ENCODE measurements at regions not wholly inside any gene's neighbourhood (a gene's known extent, or its start where the extent isn't known, plus 50 kb on each side); places are given as distances from the start of the nearest gene placed in this dataset.
"Not testable (repeated sequence)": the region's sequence is repeated elsewhere in the genome, so short reads cannot be mapped to it uniquely, and the experiment has no call there.

DNA sequence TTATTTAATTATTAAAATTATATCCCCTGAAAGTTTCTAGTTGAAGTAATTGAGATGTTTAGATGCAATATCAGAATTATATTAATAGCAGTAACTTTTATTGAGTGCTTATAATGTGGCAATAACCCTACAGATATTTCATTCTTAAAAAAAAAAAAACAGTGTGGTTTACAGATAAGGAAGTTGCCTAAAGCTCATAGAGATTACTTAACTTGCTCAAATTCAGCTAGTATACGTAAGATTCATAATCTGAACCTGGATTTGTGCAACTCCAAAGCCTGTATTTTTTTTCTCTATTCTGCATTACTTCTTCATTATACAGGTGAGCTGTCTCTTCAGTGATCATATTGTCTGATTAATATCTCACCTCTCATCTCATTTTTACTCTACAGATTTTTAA, 156.0 kb upstream of the PTBP2 start:
- no peak for DNase-seq

DNA sequence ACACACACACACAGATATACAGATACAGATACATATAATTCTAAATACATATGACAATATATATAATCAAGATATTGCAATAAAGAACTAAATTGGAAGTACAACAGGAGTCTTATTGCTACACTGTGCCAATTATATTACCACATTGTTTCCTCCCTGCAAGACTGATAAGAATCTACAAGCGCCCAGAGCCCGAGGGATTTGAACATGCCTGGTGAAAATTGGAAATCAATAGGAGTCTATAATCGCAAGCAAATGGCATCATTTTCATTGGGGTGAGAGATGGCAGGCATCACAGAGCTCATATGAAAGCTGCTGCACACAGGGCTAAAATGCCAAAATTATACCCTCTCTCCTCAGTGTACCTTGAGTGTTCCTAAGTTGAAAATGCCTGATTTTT, 152.9 kb upstream of the PTBP2 start:
- no peak for DNase-seq

GRCh38 chr1:96569288-96569687, 152.3 kb upstream of the PTBP2 start:
- DNase-seq: no peak

DNA sequence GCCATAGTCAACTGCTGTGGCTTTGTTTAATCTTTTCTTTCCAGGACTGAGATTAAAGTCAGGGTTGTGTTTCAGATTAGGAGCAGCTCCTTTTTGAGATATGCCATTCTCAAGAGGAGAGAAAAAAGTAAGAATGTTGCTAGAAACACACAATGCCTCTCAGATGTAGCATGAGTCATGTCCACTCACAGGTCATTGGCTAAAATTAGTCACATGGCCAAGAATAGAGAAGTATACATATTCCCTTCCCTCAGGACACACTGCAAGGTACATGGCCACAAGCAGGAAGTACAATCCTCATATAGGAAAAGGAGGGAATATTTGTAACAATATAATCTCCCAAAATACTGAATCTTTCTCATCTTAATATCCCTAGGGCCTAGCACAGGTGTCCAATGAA, 141.9 kb upstream of the PTBP2 start:
- DNase-seq: no peak

DNA sequence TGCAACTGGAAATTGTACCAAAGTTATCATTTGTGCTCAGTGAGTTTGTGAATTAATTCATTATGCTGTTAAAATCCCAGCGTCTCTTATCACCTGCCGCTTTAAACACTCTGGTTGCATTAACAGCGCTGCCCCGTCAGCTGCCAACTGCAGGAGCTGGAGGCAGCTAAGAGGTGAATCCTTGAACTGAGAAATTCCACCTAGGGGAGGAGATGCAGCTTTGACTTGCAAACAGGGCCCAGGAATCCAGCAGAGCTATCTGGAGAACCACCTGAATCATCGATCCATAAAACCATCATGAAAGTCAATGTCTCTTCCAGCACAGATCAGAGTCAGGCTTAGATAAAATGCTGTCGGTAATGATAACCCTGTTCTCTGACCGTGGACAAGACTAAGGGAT, 140.7 kb upstream of the PTBP2 start:
- no peak for DNase-seq

GRCh38 chr1:96581772-96582171, 139.8 kb upstream of the PTBP2 start:
- no peak for DNase-seq

DNA sequence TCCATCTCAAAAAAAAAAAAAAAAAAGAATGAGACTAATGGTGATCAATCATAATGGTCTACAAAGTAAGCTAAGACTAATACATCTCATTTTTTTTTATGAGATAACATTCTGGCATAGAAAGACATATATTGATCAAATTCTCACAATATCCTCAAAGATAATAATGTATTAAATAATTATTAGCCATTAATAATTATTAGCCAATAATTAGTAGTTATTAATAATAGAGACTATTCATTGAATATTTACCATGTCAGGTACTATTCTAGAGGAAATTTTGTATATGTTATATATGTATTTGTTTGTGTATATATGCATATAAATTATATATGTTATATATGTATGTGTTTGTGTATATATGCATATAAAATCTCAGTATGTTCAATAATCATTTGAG, 137.7 kb upstream of the PTBP2 start:
- DNase-seq: no peak

DNA sequence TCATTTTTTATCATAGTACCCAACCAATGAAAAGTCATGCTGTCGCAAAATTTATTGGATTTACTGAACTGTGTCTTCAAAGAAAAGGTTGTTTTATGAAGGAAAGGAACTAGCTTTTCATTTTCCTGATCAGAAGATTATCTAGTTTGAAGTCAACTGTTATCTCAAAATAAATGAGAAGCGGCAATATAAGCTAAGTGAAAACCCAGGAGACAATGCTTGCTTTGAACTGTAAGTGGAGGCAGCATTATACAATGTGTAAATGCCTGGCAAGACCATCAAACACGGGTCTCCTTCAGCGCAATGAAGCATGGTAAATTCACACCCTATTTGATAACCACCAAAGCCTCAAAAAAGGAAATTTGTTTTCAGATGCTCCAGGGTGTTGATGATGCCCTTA, 134.4 kb upstream of the PTBP2 start:
- no peak for DNase-seq

GRCh38 chr1:96588416-96588995, 133.1 kb upstream of the PTBP2 start:
- no peak for DNase-seq

GRCh38 chr1:96595530-96595929, 126.1 kb upstream of the PTBP2 start:
- DNase-seq: not testable (repeated sequence)

DNA sequence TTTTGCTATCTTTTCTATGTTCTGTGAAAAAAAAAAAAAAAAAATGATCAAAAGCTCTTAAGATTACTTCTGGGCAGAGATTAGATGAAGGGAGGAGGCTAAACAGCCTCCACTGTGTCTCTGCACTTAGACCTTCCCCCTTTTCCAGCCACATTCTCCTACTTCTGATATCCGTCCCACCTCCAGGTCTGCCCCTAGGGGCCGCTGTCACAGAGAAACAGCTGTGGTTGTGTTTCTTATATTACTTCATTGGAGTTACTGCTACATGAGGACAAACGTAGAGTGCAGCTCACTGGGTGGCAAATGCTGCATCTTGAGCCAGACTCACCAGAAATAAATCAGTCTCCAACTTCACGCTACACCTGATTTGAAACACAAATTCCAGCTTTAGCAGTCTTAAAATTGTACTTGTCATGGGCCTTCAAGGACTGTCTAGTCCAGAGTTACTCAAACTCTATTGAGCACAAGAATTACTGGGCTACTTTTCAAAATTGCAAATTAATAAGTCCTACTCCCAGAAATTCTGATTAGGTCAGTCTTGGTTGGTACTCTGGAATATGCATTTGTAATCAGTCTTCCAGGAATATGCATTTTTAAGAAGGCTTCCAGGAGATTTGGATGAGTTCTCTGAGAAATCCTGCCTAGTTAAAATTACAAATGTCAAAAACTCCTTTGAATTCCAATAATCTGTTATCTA, 125.2 kb upstream of the PTBP2 start:
- DNase-seq: no peak

GRCh38 chr1:96597218-96597617, 124.4 kb upstream of the PTBP2 start:
- DNase-seq: no peak

GRCh38 chr1:96598416-96599168, 123.0 kb upstream of the PTBP2 start:
- no peak for DNase-seq

- DNase-seq: not testable (repeated sequence)
These were observed 117.0 kb upstream of the PTBP2 start for GRCh38 chr1:96604620-96605019.

DNA sequence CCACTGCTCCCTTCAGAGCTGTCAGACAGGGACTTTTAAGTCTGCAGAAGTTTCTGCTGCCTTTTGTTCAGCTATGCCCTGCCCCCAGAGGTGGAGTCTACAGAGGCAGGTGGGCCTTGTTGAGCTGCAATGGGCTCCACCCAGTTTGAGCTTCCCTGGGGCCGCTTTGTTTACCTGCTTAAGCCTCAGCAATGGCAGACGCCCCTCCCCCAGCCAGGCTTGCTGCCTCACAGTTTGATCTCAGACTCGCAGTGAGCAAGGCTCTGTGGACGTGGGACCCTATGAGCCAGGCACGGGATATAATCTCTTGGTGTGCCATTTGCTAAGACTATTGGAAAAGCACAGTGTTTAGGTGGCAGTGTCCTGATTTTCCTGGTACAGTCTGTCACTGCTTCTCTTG, 104.2 kb upstream of the PTBP2 start:
- not testable (repeated sequence) for DNase-seq

DNA sequence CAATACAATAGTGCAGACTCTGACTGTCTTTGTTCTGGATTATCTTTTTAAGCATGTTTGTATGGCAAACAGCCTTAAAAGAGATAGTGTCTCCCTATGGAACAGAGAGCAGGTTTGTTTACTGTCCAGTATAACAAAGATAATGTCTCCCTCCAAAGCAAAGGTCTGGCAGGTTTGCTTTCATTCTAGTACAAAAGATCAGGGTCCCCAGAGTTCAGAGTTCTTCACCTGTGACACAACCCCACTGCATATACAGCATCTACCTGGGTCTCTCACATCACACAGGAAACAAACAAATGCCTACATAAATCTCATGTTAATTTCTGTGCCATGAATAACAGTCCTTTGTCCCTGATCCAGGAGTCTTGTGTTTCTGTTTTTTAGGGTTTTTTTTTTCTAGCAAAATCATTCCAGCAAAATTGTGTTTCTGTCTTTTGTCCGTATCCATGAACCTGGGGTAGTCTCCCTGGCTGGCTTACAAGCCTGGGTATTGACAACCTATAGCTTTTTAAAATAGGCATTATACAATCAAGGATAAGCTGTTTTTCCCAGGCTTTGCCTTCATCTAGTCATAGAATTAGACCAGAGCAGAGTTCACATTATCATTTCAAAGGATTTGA, 89.4 kb upstream of the PTBP2 start:
- DNase-seq: no peak

- DNase-seq: no peak
These were observed 87.9 kb upstream of the PTBP2 start for GRCh38 chr1:96633695-96634094.

- no peak for DNase-seq
These were observed 86.7 kb upstream of the PTBP2 start for GRCh38 chr1:96634883-96635282.

- DNase-seq: no peak
These were observed 80.3 kb upstream of the PTBP2 start for GRCh38 chr1:96641282-96641681.

- DNase-seq: no peak
These were observed 78.1 kb upstream of the PTBP2 start for GRCh38 chr1:96643519-96643918.

DNA sequence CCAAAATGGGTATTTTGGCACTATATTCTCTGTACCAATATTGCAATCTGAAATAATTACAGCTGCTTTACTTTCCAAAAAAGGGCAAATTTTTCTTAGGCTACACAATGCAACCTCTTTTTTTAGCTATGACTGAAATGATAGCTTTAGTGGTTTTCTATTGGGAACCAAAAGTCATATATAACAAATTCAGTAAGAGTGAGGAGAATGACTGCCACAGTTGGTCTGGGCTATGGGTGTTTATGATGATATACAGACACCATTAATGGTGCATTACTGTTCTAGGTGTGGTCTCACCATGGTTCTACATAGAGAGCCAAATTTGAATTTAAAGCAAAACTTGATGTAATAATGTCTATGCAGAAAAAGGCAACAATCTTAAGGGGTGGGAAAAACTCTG, 72.3 kb upstream of the PTBP2 start:
- no peak for DNase-seq

DNA sequence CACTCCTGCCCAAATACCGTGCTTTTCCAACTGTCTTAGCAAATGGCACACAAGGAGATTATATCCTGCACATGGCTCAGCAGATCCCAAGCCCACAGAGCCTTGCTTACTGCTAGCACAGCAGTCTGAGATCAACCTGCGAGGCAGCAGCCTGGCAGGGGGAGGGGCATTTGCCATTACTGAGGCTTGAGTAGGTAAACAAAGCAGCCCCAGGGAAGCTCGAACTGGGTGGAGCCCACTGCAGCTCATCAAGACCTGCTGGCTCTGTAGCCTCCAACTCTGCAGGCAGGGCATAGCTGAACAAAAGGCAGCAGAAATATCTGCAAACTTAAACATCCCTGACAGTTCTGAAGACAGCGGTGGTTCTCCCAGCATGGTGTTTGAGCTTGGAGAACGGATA, 70.1 kb upstream of the PTBP2 start:
- DNase-seq: no peak

GRCh38 chr1:96660051-96660450, 61.5 kb upstream of the PTBP2 start:
- DNase-seq: no peak

GRCh38 chr1:96660503-96660902, 61.1 kb upstream of the PTBP2 start:
- DNase-seq: no peak

Data from CD4-positive, alpha-beta T cell treated with Interleukin-6 for 4 hours (primary cell).